ENCODE measurements at regions not wholly inside any gene's neighbourhood (a gene's known extent, or its start where the extent isn't known, plus 50 kb on each side); places are given as distances from the start of the nearest gene placed in this dataset.
A peak's percentile ranks its signal among the peaks of the same experiment; 100 is the strongest.

DNA sequence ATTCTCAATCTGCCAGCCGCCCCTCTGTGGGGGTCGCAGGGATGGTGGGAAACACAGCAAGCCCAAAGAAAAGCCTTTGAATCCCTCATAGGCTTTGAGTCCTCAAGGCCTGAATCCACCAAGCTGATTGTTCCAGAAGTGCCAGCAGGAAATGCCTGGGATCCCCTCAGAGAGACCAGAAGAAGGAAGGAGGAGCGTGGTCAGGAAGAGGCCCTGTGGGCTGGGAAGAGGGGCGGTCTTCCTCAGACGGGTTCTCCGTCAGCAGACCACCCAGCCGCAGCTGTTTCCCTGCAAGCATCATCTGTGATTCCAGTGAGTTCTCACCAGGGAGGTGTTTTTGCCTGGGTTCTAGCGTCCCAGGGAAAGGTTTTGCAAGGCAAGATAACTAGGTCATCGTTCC is 190.0 kb upstream of the KLF6 start:
- Mint-ChIP-seq H3K9me3 (peaks cover 2 to 3% of the 10 kb centered on the region in 2 experiments; a peak in 2 of 5 replicates), H3K4me1 (peaks cover 8% of the 10 kb centered on the region in 2 experiments), H3K27ac (peak overlapping the region in 1 of 3 experiments; percentile 37; a peak in 1 of 7 replicates), H3K36me3 (ENCODE audit: insufficient read depth in 1 of 3, low read depth in 3 of 3) (peaks cover 0 to 5% (median 0%) of the 10 kb centered on the region in 3 experiments; a peak in 1 of 7 replicates), H3K4me3 (no peak overlapping the region), H3K27me3 (ENCODE audit: low read depth) (no peaks in the 10 kb centered on the region; the same call in 1 of the 2 replicates)
- no peak overlapping the region for H2BK5ac ChIP-seq (ENCODE audit: insufficient read length, low read length)
- H4K20me1 ChIP-seq (ENCODE audit: control insufficient read depth, insufficient read depth, insufficient read length): no peaks in the 10 kb centered on the region
- no peak overlapping the region for H3K4ac ChIP-seq (ENCODE audit: low read depth, low read length)
- no peaks in the 10 kb centered on the region for H3K23me2 ChIP-seq (ENCODE audit: insufficient read length, low read depth, low read length, poor library complexity, severe bottlenecking)
- H3K4me1 ChIP-seq (ENCODE audit: insufficient read depth, low read length): no peaks in the 10 kb centered on the region
- H4K91ac ChIP-seq (ENCODE audit: insufficient read length, low read depth, low read length): no peak overlapping the region
- no peak overlapping the region for H3K18ac ChIP-seq (ENCODE audit: insufficient read length, low read depth, low read length)
- no peaks in the 10 kb centered on the region for H3K79me2 ChIP-seq (ENCODE audit: insufficient read depth, low read length)
- H3K23ac ChIP-seq (ENCODE audit: insufficient read length, low read depth, low read length): no peak overlapping the region
- TF ChIP-seq CTCF (conservative IDR thresholded peaks at IDR 0.05): no peak
- H3K9ac ChIP-seq (ENCODE audit: extremely low read depth, insufficient read length, low read length): no peak overlapping the region
- no peak overlapping the region for H3K14ac ChIP-seq (ENCODE audit: insufficient read depth, low read length)
- H4K5ac ChIP-seq (ENCODE audit: insufficient read length, low read depth, low read length): no peak overlapping the region
- no peaks in the 10 kb centered on the region for H3K27me3 ChIP-seq (ENCODE audit: insufficient read depth, low read length)
- no peak overlapping the region for H3K27ac ChIP-seq (ENCODE audit: insufficient read length, low read depth, low read length)
- no peak overlapping the region for H2BK12ac ChIP-seq (ENCODE audit: insufficient read length, low read depth, low read length)
- no peaks in the 10 kb centered on the region for H3K9me3 ChIP-seq (ENCODE audit: control insufficient read depth, low read depth, low read length)
- no peak for DNase-seq
- no peak overlapping the region for H2AK5ac ChIP-seq (ENCODE audit: insufficient read length, low read length)
- no CpG with 5 or more reads among the region's 9 CpGs for WGBS (ENCODE audit: extremely low coverage, insufficient read length, low lambda C conversion rate)
- no peak overlapping the region for H3K56ac ChIP-seq (ENCODE audit: insufficient read length, low read depth, low read length)
- H4K8ac ChIP-seq (replicated peaks; ENCODE audit: insufficient read length, low read depth, low read length): no peak overlapping the region
- H3K4me2 ChIP-seq (ENCODE audit: insufficient read depth, insufficient read length, low read length): no peak overlapping the region
- H2BK15ac ChIP-seq (ENCODE audit: low read depth, low read length): no peak overlapping the region
- no peak overlapping the region for H2AFZ ChIP-seq (ENCODE audit: low read length)
- H2BK20ac ChIP-seq (ENCODE audit: low read depth, low read length, poor library complexity, severe bottlenecking): no peak overlapping the region
- H3K79me1 ChIP-seq (ENCODE audit: insufficient read depth, low read depth, low read length, poor library complexity, severe bottlenecking): no peaks in the 10 kb centered on the region
- H3T11ph ChIP-seq (ENCODE audit: low read length): no peak overlapping the region
- H2BK120ac ChIP-seq (ENCODE audit: low read depth, low read length, poor library complexity, severe bottlenecking): no peak overlapping the region
